ENCODE measurements at regions not wholly inside any gene's neighbourhood (a gene's known extent, or its start where the extent isn't known, plus 50 kb on each side); places are given as distances from the start of the nearest gene placed in this dataset.

DNA sequence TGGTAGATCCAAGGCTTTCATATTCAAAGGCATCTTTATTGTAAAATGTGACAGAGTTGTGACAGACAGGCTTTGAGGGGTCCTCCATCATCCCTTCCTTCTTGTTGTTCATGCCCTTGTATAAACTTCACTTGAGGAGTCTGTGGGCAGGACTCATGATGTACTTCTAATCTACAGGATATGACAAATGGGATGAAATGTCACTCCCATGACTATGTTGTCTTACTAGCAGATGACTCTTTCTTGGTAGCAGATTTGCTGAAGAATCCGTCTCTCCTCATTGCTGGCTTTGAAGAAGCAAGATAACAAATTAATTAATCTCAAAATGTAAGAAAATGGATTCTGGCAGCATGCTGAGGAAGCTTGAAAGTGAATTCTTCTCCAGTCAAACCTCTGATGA, 566.1 kb downstream of the TFAP2B start:
- H3K27ac ChIP-seq (ENCODE audit: low read length in 2 of 2): no peak overlapping the region
- ATAC-seq (ENCODE audit: low read depth) (no peak), DNase-seq (no peak)
- peaks cover 2% of the 10 kb centered on the region for H3K9me3 Mint-ChIP-seq (ENCODE audit: insufficient read depth)
- H3K27ac Mint-ChIP-seq: no peak overlapping the region
- CTCF ChIA-PET: no interaction called here
- H3K9me3 ChIP-seq (ENCODE audit: control extremely low read depth in 1 of 3, control insufficient read depth in 2 of 3, insufficient read depth in 1 of 3, low read length in 2 of 3): no peaks in the 10 kb centered on the region
- no peak overlapping the region for H3K4me2 ChIP-seq (replicated peaks; ENCODE audit: low read depth, low read length, poor library complexity, severe bottlenecking)
- no peaks in the 10 kb centered on the region for H3K27me3 ChIP-seq (replicated peaks in 1 of 4; ENCODE audit: control extremely low read depth in 1 of 4, control insufficient read depth in 3 of 4, insufficient read depth in 4 of 4, low read length in 3 of 4)
- POLR2A ChIA-PET: no interaction called here
- no CpG with 5 or more reads among the region's 1 CpG for WGBS (ENCODE audit: insufficient coverage)
- H3K4me1 ChIP-seq (ENCODE audit: control insufficient read depth in 2 of 2, insufficient read depth in 2 of 2, low read length in 2 of 2): no peaks in the 10 kb centered on the region
- H4K20me1 ChIP-seq (ENCODE audit: control insufficient read depth, insufficient read depth, low read length, poor library complexity, severe bottlenecking): no peaks in the 10 kb centered on the region
- H3K4me1 Mint-ChIP-seq: no peaks in the 10 kb centered on the region
- H3K4me3 Mint-ChIP-seq: no peak overlapping the region
- H3K9ac ChIP-seq (ENCODE audit: low read length): no peak overlapping the region
- H2AFZ ChIP-seq (ENCODE audit: insufficient read depth, low read depth, low read length, poor library complexity, severe bottlenecking): no peak overlapping the region
- H3K27me3 Mint-ChIP-seq: no peaks in the 10 kb centered on the region
- H3K79me2 ChIP-seq (ENCODE audit: control insufficient read depth, insufficient read depth, low read length): no peaks in the 10 kb centered on the region
- TF ChIP-seq CTCF (IDR thresholded peaks at IDR 0.05): no peak
- no peak for TF ChIP-seq EZH2 (IDR thresholded peaks at IDR 0.05; ENCODE audit: borderline replicate concordance, insufficient read depth, low read depth, low read length, poor library complexity, severe bottlenecking)
- intact Hi-C loops (cut with micrococcal nuclease): no loop called here
- no peak overlapping the region for H3K4me3 ChIP-seq (ENCODE audit: control extremely low read depth in 1 of 5, extremely low read depth in 1 of 5, insufficient read depth in 1 of 5, low read depth in 2 of 5, low read length in 4 of 5)
- no peaks in the 10 kb centered on the region for H3K36me3 ChIP-seq (replicated peaks in 1 of 2; ENCODE audit: control extremely low read depth in 1 of 2, control insufficient read depth in 1 of 2, extremely low read depth in 1 of 2, insufficient read depth in 2 of 2, low read length in 1 of 2)

GRCh38 chr6:51386347-51386836, 567.7 kb downstream of the TFAP2B start:
- no peak overlapping the region for H3K4me3 ChIP-seq (ENCODE audit: control extremely low read depth in 1 of 5, extremely low read depth in 1 of 5, insufficient read depth in 1 of 5, low read depth in 2 of 5, low read length in 4 of 5)
- H3K79me2 ChIP-seq (ENCODE audit: control insufficient read depth, insufficient read depth, low read length): no peaks in the 10 kb centered on the region
- no peak for ATAC-seq (ENCODE audit: low read depth)
- POLR2A ChIA-PET: no interaction called here
- no peak overlapping the region for H3K27ac Mint-ChIP-seq
- DNase-seq: no peak
- no peaks in the 10 kb centered on the region for H3K27me3 Mint-ChIP-seq
- no peaks in the 10 kb centered on the region for H3K4me1 Mint-ChIP-seq
- H3K4me1 ChIP-seq (ENCODE audit: control insufficient read depth in 2 of 2, insufficient read depth in 2 of 2, low read length in 2 of 2): no peaks in the 10 kb centered on the region
- no peak overlapping the region for H3K9ac ChIP-seq (ENCODE audit: low read length)
- WGBS (ENCODE audit: insufficient coverage): 80% methylated on average over 1 of the region's 3 CpGs
- CTCF ChIA-PET: no interaction called here
- no peak overlapping the region for H2AFZ ChIP-seq (ENCODE audit: insufficient read depth, low read depth, low read length, poor library complexity, severe bottlenecking)
- no peak overlapping the region for H3K27ac ChIP-seq (ENCODE audit: low read length in 2 of 2)
- intact Hi-C loops (cut with micrococcal nuclease): no loop called here
- H3K4me2 ChIP-seq (replicated peaks; ENCODE audit: low read depth, low read length, poor library complexity, severe bottlenecking): no peak overlapping the region
- H3K9me3 Mint-ChIP-seq (ENCODE audit: insufficient read depth): peaks cover 5% of the 10 kb centered on the region
- H4K20me1 ChIP-seq (ENCODE audit: control insufficient read depth, insufficient read depth, low read length, poor library complexity, severe bottlenecking): no peaks in the 10 kb centered on the region
- no peak for TF ChIP-seq EZH2 (IDR thresholded peaks at IDR 0.05; ENCODE audit: borderline replicate concordance, insufficient read depth, low read depth, low read length, poor library complexity, severe bottlenecking)
- TF ChIP-seq CTCF (IDR thresholded peaks at IDR 0.05): no peak
- H3K27me3 ChIP-seq (replicated peaks in 1 of 4; ENCODE audit: control extremely low read depth in 1 of 4, control insufficient read depth in 3 of 4, insufficient read depth in 4 of 4, low read length in 3 of 4): no peaks in the 10 kb centered on the region
- no peaks in the 10 kb centered on the region for H3K36me3 ChIP-seq (replicated peaks in 1 of 2; ENCODE audit: control extremely low read depth in 1 of 2, control insufficient read depth in 1 of 2, extremely low read depth in 1 of 2, insufficient read depth in 2 of 2, low read length in 1 of 2)
- H3K4me3 Mint-ChIP-seq: no peak overlapping the region
- no peaks in the 10 kb centered on the region for H3K9me3 ChIP-seq (ENCODE audit: control extremely low read depth in 1 of 3, control insufficient read depth in 2 of 3, insufficient read depth in 1 of 3, low read length in 2 of 3)

Measured in B cell (primary cell).